ENCODE measurements at regions not wholly inside any gene's neighbourhood (a gene's known extent, or its start where the extent isn't known, plus 50 kb on each side); places are given as distances from the start of the nearest gene placed in this dataset.

- TF ChIP-seq EZH2 (IDR thresholded peaks at IDR 0.05; ENCODE audit: low read length, unreplicated experiment) (no peak), CTCF (conservative IDR thresholded peaks at IDR 0.05; ENCODE audit: low read depth, low read length) (no peak)
Measured at GRCh38 chr9:86827893-86828292, 119.4 kb downstream of the GAS1 start.

Data from PC-3 (cell line).